HAP-1 (cell line): ENCODE measurements at regions not wholly inside any gene's neighbourhood (a gene's known extent, or its start where the extent isn't known, plus 50 kb on each side); places are given as distances from the start of the nearest gene placed in this dataset.

ENCODE experiments used
- DNase-seq, 2 experiments: peaks; one replicate each; pipeline ENCODE4 v3.0.0-alpha.2; 2016 to 2020; ENCODE audit warnings: low spot score in 2 of 2
- H3K27me3 ChIP-seq: fragments of 250-450 bp; sonication (Bioruptor Pico); 2 replicates; pipeline ENCODE4 v1.5.1; 2020; ENCODE audit warnings: low read depth, mild to moderate bottlenecking, moderate library complexity
- H3K36me3 ChIP-seq: fragments of 250-450 bp; sonication (Bioruptor Pico); replicated peaks from 2 replicates; pipeline ENCODE4 v1.5.1; 2020; ENCODE audit warnings: mild to moderate bottlenecking
- H3K4me1 ChIP-seq: fragments of 250-450 bp; sonication (Bioruptor Pico); 2 replicates; pipeline ENCODE4 v1.5.1; 2020; ENCODE audit warnings: mild to moderate bottlenecking
- H3K4me3 ChIP-seq: fragments of 250-450 bp; sonication (Bioruptor Pico); 2 replicates; pipeline ENCODE4 v1.5.1; 2020; ENCODE audit warnings: mild to moderate bottlenecking, moderate library complexity
- H3K9me3 ChIP-seq: fragments of 250-450 bp; sonication (Bioruptor Pico); 2 replicates; pipeline ENCODE4 v1.5.1; 2020; ENCODE audit warnings: mild to moderate bottlenecking, moderate library complexity
- in situ Hi-C: fragments of 300-500 bp; cut with MboI; formaldehyde crosslinking; loops from 3 replicates; pipeline ENCODE4 v1.14.3; 2020; ENCODE audit warnings: low sequenced_read_pairs, inconsistent platforms, mixed read lengths

- in situ Hi-C loops, result no loop called here
Observed at GRCh38 chr9:38149647-38150046, 80.6 kb upstream of the SHB start.

GRCh38 chr9:38146844-38147243 lies 77.8 kb upstream of the SHB start:
- no peak for DNase-seq
- H3K4me1 ChIP-seq, result no peaks in the 10 kb centered on the region
- H3K4me3 ChIP-seq, result no peak overlapping the region
- H3K27me3 ChIP-seq, result peaks cover 37% of the 10 kb centered on the region
- in situ Hi-C loops, result no loop called here
- H3K36me3 ChIP-seq, result no peaks in the 10 kb centered on the region
- no peaks in the 10 kb centered on the region for H3K9me3 ChIP-seq

More at GRCh38 chr9:38149647-38150046, 80.6 kb upstream of the SHB start:
- H3K4me1 ChIP-seq, result no peaks in the 10 kb centered on the region
- H3K27me3 ChIP-seq, result peaks cover 17% of the 10 kb centered on the region; the same call in 1 of the 2 replicates
- H3K36me3 ChIP-seq, result no peaks in the 10 kb centered on the region
- no peaks in the 10 kb centered on the region for H3K9me3 ChIP-seq
- no peak overlapping the region for H3K4me3 ChIP-seq
- no peak for DNase-seq

GRCh38 chr9:38145526-38146053 lies 76.6 kb upstream of the SHB start:
- in situ Hi-C loops, result no loop called here
- Histone ChIP-seq H3K27me3 (peaks cover 46% of the 10 kb centered on the region), H3K9me3 (no peaks in the 10 kb centered on the region), H3K4me1 (no peaks in the 10 kb centered on the region), H3K36me3 (no peaks in the 10 kb centered on the region), H3K4me3 (no peak overlapping the region)
- no peak for DNase-seq

GRCh38 chr9:38144421-38144820 lies 75.4 kb upstream of the SHB start:
- no peak for DNase-seq
- in situ Hi-C loops, result no loop called here

GRCh38 chr9:38141746-38142591 lies 72.9 kb upstream of the SHB start:
- peaks cover 40% of the 10 kb centered on the region for H3K27me3 ChIP-seq
- no peaks in the 10 kb centered on the region for H3K36me3 ChIP-seq
- in situ Hi-C loops, result no loop called here
- H3K9me3 ChIP-seq, result no peaks in the 10 kb centered on the region
- H3K4me1 ChIP-seq, result no peaks in the 10 kb centered on the region
- H3K4me3 ChIP-seq, result no peak overlapping the region
- DNase-seq, result no peak

More at GRCh38 chr9:38144421-38144820, 75.4 kb upstream of the SHB start:
- Histone ChIP-seq H3K36me3 (no peaks in the 10 kb centered on the region), H3K4me3 (no peak overlapping the region), H3K9me3 (no peaks in the 10 kb centered on the region), H3K4me1 (no peaks in the 10 kb centered on the region), H3K27me3 (peaks cover 44% of the 10 kb centered on the region)

GRCh38 chr9:38138276-38138675 lies 69.2 kb upstream of the SHB start:
- DNase-seq, result no peak
- Histone ChIP-seq H3K9me3 (no peaks in the 10 kb centered on the region), H3K4me1 (no peaks in the 10 kb centered on the region), H3K4me3 (no peak overlapping the region), H3K36me3 (no peaks in the 10 kb centered on the region), H3K27me3 (peaks cover 28% of the 10 kb centered on the region)
- in situ Hi-C loops, result no loop called here

- Histone ChIP-seq H3K4me1 (no peaks in the 10 kb centered on the region), H3K4me3 (no peak overlapping the region), H3K9me3 (no peaks in the 10 kb centered on the region), H3K27me3 (peaks cover 23% of the 10 kb centered on the region), H3K36me3 (no peaks in the 10 kb centered on the region)
- no peak for DNase-seq
- in situ Hi-C loops, result no loop called here
Observed at GRCh38 chr9:38137342-38137741, 68.3 kb upstream of the SHB start.

- Histone ChIP-seq H3K4me3 (no peak overlapping the region), H3K27me3 (peaks cover 20% of the 10 kb centered on the region), H3K4me1 (no peaks in the 10 kb centered on the region), H3K9me3 (no peaks in the 10 kb centered on the region), H3K36me3 (no peaks in the 10 kb centered on the region)
- DNase-seq, result no peak
- in situ Hi-C loops, result no loop called here
Observed at GRCh38 chr9:38136386-38136785, 67.4 kb upstream of the SHB start.

- Histone ChIP-seq H3K36me3 (no peaks in the 10 kb centered on the region), H3K9me3 (no peaks in the 10 kb centered on the region), H3K4me3 (no peak overlapping the region), H3K4me1 (no peaks in the 10 kb centered on the region), H3K27me3 (peaks cover 12% of the 10 kb centered on the region)
- DNase-seq, result no peak
- in situ Hi-C loops, result no loop called here
Observed at GRCh38 chr9:38134611-38135237, 65.7 kb upstream of the SHB start.

- Histone ChIP-seq H3K4me3 (no peak overlapping the region), H3K9me3 (no peaks in the 10 kb centered on the region), H3K36me3 (no peaks in the 10 kb centered on the region), H3K27me3 (peaks cover 7% of the 10 kb centered on the region), H3K4me1 (no peaks in the 10 kb centered on the region)
- no peak for DNase-seq
- in situ Hi-C loops, result no loop called here
Observed at GRCh38 chr9:38133595-38133994, 64.6 kb upstream of the SHB start.

GRCh38 chr9:38132956-38133355 lies 63.9 kb upstream of the SHB start:
- H3K27me3 ChIP-seq, result peaks cover 3% of the 10 kb centered on the region; the same call in 1 of the 2 replicates
- in situ Hi-C loops, result no loop called here
- no peaks in the 10 kb centered on the region for H3K4me1 ChIP-seq
- no peak overlapping the region for H3K4me3 ChIP-seq
- no peak for DNase-seq
- H3K9me3 ChIP-seq, result no peaks in the 10 kb centered on the region
- no peaks in the 10 kb centered on the region for H3K36me3 ChIP-seq

GRCh38 chr9:38131729-38132128 lies 62.7 kb upstream of the SHB start:
- DNase-seq, result no peak
- Histone ChIP-seq H3K27me3 (peaks cover 3% of the 10 kb centered on the region; the same call in 1 of the 2 replicates), H3K4me3 (no peak overlapping the region), H3K9me3 (no peaks in the 10 kb centered on the region), H3K4me1 (no peaks in the 10 kb centered on the region), H3K36me3 (no peaks in the 10 kb centered on the region)
- in situ Hi-C loops, result no loop called here

GRCh38 chr9:38130724-38131123 lies 61.7 kb upstream of the SHB start:
- H3K4me1 ChIP-seq, result no peaks in the 10 kb centered on the region
- no peak overlapping the region for H3K4me3 ChIP-seq
- no peaks in the 10 kb centered on the region for H3K36me3 ChIP-seq
- DNase-seq, result no peak
- H3K9me3 ChIP-seq, result no peaks in the 10 kb centered on the region
- peaks cover 3% of the 10 kb centered on the region; the same call in 1 of the 2 replicates for H3K27me3 ChIP-seq
- in situ Hi-C loops, result no loop called here

GRCh38 chr9:38129366-38129765 lies 60.3 kb upstream of the SHB start:
- Histone ChIP-seq H3K27me3 (peaks cover 3% of the 10 kb centered on the region; the same call in 1 of the 2 replicates), H3K9me3 (no peaks in the 10 kb centered on the region), H3K4me1 (no peaks in the 10 kb centered on the region), H3K36me3 (no peaks in the 10 kb centered on the region), H3K4me3 (no peak overlapping the region)
- no peak for DNase-seq
- in situ Hi-C loops, result no loop called here
